GM19035 (cell line): ENCODE measurements at regions not wholly inside any gene's neighbourhood (a gene's known extent, or its start where the extent isn't known, plus 50 kb on each side); places are given as distances from the start of the nearest gene placed in this dataset.

Experiments used
- ATAC-seq: cut with Tn5 transposase; IDR thresholded peaks from one replicate; pipeline ENCODE4 v1.9.1; 2021; ENCODE audit not compliant: unreplicated experiment

DNA sequence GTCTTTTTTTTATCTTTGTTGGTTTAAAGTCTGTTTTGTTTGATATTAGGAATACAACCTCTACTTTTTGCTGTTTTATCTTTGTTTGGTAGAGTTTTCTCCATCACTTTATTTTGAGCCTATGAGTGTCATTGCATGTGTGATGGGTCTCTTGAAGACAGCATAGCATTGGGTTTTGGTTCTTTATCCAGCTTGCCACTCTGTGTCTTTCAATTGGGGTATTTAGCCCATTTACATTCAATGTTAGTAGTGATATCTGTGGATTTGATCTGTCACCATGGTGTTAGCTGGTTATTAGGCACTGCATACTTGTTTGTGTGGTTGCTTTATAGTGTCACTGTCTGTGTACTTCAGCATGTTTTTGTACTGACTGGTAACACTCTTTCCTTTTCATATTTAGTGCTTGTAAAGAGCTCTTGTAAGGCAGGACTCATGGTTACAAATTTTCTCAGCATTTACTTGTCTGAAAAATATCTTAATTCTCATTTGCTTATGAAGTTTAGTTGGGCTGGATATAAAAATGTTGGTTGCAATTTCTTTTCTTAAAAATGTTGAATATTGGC lies 845.5 kb downstream of the TLE4 start:
- ATAC-seq = no peak

DNA sequence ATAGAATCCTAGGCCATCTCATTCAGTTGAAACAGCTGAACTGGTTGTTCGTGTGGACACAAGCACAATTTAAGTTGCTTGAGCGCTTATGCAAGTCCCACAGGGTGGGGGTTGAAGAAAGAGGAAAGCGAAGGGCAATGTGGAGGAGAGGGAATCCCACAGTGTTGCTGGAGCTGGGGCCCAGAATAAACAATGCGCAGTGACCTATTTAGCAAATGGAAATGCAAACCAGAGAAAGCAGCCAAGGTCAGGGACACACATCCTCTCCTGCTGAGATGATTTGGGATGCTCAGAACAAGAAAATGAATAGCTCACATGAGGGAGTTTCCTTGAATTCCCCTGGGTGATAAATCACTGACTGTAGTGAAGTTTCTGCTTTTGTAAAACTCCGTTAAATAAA lies 838.3 kb downstream of the TLE4 start:
- ATAC-seq = no peak

DNA sequence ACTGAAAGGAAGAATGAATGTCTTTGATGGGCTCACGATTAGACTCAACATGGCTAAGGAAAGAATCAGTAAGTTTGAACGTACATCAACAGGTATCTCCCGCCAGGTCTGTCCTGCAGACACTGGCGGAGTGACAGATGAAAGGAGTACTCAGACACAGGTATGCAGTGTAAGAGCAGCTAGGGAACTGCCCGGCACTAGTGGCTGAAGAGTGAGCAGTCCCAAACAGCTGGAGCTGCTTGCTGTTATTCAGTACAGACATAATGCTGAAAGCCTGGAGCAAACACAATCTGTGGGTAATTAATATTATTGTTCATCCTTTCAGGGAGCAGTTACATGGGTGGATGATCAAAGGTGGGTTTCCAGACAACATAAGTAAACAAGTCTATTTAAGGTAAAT lies 835.5 kb downstream of the TLE4 start:
- ATAC-seq = no peak

DNA sequence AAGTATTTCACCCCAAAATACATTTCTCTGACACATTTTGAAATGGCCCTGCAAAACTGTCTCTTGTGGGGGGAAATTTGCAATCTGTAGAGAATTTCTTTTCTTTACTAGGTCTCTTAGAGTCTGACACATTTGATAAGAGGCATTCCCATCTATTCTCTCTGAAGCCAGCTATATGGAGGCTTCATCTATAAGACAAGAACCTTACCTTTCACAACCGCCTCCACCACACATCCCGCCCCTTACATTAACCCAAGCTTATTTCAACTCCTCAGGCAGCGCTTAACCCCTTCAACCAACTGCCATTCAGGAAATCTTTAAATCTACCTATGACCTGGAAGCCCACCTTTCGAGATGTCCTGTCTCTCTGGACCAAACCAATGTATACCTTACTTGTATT lies 829.5 kb downstream of the TLE4 start:
- ATAC-seq = no peak

DNA sequence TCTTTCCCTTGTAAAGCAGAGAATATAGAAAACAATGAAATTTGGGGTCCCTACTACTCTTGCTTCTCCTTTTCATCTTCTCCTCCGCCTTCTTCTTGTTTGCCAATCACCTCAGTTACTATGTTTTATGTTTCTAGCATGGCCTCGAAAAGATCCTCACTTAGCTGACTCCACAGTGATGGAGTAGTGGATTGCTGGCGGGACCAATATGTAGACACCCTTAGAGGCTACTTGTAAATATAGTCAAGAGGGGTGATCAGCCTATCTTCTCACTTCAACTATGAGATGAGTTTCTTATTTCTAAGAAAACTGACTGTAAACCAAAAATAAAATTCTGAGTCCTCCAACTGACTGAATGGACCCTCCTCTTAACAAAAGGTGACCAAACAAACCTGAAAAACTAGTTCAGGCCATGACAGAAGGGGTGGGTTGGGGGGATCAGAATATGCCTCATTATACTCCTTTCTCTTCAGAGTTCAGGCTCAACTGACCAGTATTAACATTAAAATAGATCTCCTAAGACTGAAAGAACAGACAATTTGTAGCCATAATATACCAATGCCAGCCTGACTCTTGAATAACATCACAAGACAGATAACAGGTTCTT lies 829.0 kb downstream of the TLE4 start:
- no peak for ATAC-seq

DNA sequence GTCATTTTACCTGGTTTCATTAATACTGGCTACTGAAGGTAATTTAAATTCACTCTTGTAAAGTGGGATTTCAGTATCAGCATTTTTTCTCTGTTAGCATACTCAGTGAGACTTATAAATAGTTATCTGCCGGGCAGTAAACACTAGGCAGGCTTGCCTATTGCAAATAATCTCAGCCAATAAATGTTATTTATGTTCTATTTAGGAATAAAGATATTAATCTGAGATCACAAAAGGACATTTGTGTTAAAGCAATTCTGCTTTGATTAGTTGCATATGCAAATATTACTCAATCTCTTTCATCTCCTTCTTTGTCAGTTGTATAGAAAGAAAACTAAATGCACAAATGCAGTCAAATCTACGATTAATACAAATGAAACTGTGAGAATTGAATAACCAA lies 827.8 kb downstream of the TLE4 start:
- no peak for ATAC-seq

DNA sequence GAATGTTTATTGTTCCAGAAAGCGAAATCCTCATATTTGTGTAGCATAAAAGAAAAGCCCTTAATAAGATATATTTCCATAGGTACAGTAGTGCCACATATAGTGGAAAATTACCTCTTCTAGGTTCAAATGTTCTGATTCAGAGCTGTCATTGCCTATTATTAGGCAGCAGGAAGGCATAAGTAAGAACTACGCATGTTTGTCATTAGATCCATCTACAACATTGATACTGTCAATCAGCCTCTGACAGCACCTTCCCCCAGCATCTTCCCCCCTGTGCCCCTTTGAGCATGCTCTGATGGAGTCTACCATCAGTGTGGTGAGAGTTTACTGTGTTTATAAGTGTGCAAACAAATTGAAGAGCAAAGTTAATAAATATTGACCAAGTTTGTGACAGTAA lies 816.1 kb downstream of the TLE4 start:
- no peak for ATAC-seq

DNA sequence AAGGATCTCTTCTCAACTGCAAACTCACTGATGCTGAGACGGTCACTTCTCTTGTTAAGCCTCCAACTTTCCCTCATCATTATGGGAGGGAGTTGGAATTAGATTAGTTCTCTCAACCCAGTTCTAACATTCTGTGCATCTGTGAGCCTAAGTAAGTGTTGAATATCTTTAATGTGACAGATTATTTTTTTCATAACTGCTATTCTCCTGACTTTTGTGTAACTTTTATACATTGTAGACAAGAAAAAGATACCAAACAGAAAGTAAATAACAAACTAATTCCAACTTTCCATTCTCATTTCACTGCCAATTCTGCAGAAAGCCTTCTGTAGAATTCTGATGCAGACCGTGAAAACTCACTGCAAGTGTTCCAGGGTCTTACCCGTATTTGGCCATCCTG lies 813.5 kb downstream of the TLE4 start:
- no peak for ATAC-seq

DNA sequence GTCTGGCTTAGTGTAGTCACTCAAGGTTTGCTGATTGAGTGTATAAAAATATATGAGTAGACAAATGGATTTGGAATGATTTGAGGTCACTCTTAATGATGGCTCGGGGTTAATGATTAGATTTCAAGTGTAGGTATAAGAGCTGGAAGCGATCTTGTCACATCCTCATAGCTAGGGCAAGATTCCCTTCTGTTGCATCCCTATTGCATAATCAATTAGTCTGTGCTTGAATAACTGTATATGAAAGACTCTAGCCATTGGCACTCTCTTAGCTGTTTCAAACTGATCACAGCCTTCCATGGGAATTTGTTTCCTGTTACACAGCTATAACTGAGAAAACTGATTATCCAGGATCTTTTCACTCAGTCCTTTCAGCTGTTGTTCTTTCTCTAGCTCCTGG lies 811.6 kb downstream of the TLE4 start:
- ATAC-seq = no peak

DNA sequence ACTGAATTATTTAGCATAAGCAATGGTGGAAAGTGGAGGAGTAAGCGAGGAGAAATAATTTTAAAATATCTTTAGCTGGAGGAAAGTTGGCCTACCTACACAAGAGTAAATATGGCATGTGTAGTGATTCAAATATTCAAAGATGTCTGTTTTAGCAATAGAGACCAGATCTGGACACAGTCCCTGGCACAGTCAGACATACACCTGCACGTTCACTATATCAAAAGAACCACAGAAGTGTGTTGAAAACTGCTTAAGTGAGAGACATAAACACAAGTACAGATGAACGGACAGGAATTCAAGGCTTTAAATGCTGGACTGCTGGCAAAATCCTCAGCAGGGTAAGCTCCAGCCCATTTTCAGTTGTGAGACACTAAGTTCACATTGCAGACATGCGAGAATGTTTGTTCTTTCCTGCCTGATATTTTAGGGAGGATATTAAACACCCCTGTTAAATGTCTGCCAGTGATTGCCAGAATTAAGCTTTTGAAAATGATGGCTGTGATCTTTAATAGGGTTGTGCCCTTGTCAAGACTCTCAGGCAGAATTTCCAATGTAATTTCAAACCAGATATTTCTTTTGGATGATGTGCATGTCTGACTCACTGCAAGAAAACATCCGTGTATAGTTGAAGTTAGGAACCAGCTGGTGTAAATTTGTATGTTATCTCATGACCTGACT lies 810.6 kb downstream of the TLE4 start:
- ATAC-seq = no peak

DNA sequence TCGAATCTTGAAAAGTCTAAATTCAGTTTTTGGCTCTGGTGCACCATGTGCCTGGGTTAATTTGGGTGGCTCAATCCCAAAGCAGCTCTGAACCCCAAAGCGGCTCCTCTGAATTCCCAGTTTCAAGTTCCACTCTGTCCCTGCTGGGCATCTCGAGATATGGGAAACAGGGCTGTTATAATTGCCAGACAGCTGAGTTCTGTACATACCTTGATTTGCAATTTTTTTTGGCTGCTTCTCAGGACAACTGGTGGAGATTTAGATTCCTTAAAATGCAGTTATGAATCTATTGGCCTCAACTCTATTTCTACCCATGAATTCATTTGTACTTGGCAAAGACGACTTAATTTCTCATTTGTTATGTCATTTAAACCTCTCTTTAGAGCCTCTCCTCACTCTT lies 808.5 kb downstream of the TLE4 start:
- ATAC-seq = no peak

DNA sequence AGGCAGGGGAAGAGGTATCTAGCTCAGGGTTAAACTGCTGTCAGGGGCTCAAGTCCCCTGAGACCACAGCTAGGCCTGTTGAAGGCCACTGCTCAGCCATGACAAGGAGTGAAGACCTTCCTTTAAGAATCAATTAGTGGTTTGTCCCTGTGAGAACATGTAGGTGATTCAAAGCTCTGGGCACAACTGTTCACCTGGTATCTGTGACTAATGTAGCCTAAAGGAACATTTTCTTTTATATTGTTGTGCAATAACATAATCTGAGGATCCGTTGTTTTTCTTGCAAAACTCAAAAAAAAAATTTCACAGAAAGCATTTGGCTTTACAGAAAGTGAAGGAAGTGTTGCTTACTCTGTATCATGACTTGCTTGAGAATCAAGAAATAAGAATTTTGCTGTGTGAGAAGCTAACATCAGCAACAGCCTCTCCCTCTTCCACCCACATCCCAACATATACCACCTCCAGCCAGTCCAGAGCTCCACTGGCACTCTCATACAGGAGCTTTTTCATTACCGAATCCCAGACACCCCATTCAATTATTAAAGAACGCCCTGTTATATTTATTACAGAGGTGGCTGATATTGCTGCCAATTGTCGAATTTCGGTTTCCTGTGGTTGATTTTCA lies 807.0 kb downstream of the TLE4 start:
- no peak for ATAC-seq

DNA sequence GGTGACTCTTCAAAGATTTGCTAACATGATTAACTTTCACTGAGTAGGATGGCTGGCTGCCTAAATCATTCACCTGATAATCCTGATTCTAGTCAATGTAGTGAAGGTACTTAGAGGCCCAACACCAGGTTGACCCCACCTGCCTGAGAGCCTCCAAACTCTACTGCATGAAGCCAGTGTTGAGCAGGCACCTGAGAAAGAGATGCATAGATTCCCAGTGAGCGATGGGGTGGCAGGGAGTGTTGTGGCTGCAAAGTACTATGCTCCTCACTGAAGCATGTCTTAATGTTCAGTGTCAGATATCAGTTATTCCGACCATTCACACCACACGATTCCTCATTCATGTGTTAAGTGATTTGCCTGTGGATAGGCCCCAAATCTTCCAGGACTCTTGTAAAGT lies 804.4 kb downstream of the TLE4 start:
- no peak for ATAC-seq

DNA sequence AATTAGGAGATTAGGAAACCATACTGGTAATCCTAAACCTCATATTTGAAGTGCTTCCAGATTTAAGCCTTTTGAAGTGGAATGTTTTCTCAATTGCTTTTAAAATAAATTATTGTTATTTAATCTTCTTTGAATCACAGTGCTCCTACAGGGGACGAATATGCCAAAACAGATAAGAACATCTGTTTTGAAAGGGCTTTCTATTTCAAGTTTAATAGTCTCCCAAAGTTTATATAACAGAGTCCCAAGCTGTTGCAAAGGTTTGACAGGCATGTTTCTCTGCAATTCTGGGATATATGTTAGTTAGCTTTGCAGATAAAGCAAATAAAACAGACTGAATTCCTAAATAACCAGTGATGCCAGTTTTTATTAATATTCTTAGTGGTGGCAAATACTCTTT lies 803.7 kb downstream of the TLE4 start:
- no peak for ATAC-seq

DNA sequence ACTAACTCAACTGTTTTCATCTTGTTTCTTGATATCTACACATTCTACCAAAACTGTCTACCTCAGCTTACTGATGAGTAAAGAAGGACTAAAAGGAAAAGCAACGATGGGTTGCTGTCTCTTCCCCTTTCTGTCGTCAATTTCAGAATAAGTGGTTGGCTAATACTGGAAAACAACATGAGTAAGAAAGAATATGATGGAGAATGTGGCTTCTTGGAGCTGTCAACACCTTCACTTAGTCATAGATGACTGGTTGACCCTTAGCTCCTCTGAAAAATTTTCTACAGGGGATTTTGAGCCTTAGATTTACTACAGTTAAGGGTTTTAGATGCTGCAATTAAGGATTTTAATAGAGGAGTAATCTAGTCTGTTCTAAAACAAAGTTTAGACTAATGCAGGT lies 797.9 kb downstream of the TLE4 start:
- ATAC-seq = no peak

DNA sequence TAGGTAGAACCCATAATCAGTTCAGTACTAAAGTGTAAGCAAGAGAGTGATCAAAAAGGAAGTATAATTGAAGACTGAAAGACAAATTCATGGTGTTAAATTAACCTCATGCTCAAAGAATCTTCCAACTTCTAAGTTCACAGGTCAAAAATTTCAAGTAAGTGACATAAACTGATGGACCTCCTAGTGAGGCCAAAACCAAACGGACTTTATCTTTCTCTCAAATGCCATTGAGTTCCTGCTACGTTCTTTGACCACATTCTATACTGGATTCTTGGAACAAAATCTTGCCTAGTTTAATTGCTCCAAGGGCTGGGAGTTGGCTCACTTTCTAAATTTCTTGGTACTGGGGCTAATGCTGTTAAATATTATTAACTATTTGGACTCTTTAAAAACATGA lies 794.9 kb downstream of the TLE4 start:
- no peak for ATAC-seq

DNA sequence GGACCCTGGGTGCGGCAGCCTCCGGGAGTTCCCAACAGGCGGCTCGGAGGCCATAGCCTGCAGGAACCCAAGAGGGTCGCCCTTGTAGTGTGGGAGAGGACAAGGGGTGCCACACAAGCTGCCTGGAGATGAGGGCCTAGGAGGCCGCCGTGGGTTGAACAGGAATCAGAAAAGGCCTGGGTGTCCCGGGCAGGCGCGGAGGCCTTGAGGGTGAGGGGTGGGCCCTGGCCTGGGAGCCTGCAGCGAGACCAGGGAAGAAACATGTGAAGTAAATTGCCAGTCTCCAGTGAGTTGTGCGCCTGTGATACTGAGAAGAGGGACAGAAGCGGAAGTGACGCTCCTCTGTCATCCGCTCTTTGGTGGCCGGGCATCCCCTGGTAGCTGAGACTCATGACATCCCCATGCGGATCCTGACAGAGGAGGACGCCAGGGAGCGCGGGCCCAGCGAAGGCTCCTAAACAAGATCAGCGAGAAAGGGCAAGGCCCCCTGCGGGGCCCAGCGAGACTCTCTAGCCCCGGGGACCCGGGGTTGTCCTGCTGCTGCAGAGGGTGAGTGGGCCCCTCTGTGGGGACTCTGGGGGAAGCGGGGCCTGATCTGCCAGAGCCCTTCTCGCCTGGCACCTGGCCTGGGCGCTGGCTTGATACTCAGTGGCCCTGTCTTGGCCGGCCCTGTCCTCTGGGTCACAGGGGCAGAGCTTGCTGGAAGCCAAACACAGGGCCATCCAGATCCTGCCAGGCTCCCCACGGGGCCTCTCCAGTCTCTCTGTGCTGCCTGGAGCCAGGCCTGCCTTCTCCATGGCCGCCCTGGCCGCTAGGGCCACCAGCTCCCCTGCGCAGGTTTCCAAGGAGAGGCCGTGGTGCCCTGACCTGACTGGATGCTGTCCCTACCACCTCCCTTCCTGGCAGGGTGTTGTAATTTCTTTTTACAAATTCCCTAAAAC lies 788.4 kb downstream of the TLE4 start:
- ATAC-seq = no peak

DNA sequence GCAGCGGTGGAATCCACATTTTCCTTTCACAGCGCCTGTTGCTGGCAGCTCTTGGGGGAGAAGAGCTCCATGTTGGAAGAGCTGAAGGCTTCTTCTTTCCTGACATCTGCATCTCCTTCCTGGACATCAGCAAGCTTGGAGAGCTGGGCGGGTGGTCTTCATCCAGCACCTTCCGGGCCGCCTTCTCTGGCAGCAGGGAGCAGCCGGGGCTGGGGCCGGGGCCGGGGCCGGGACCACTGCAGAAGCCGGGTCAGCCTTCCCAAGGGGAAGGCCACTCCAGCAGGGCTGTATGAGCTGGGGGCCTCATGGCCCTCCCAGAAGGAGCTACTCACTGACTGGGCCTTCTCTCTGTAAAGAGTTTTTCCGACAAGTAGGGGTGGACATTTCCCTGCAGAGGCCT lies 787.5 kb downstream of the TLE4 start:
- ATAC-seq = no peak

DNA sequence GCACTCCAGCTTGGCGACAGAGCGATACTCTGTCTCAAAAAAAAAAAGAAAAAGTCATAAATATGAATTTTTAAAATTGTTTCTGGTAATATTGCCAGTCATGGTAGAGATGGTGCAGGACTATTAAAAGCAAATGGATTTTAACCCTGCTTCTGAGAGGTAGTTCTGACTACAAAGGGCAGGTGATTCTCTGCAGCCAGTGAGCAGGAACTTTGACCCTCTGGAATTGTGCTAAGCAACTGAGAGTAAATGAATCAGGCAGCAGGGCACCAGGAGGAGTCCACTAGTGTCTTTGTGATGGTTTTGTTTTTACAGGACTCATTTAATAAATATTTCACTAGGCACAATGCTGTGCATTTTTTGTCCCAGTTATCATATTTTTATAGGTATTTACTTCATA lies 781.2 kb downstream of the TLE4 start:
- no peak for ATAC-seq

DNA sequence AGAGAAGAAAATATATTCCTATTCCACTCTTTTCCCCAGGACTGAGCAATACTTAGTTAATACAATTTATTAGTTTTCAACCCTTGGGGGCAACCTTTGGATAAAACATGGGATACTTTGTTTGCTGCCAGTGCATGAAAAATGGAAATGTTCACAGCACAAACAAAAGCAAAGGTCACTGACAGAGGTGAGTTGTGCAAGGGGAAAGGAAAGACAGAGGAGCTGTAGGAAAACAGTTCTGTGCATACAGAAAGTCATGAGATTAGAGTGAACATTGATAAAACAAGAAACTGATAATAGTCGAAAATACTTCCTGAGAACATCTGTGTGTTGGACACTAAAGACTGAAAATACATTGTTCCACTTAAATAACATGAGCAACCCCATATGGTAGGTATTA lies 779.8 kb downstream of the TLE4 start:
- ATAC-seq = no peak

DNA sequence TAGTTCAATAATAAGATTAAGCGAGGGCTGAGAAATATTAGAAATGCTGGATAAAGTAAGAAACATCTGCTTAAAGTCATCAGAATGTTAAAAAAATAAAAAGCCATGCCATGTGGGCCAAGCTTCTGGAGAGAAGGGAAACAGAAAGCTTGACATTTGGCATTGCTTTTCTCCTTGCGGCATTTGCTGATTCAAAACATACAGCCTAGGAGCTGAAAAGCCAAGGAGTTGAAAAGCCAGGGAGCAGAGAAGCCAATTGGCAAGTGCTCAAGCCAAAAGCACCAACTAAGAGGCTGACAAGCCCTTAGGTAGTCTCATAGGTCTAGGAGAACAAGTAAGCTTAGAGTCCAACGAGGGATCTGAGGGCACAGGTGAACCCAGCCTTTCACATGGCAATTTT lies 754.3 kb downstream of the TLE4 start:
- ATAC-seq = no peak
